ENCODE measurements at regions not wholly inside any gene's neighbourhood (a gene's known extent, or its start where the extent isn't known, plus 50 kb on each side); places are given as distances from the start of the nearest gene placed in this dataset.

GRCh38 chr3:194072097-194072428 lies 63.9 kb upstream of the HES1 start:
- no peak for TF ChIP-seq CTCF (IDR thresholded peaks at IDR 0.05)
- no peak for TF ChIP-seq POLR2A (IDR thresholded peaks at IDR 0.05)

Data from lower leg skin (tissue), 3 donors.